ENCODE measurements at regions not wholly inside any gene's neighbourhood (a gene's known extent, or its start where the extent isn't known, plus 50 kb on each side); places are given as distances from the start of the nearest gene placed in this dataset.

GRCh38 chr5:117424559-117424958 lies 849.9 kb upstream of the SEMA6A start:
- no peak for TF ChIP-seq CTCF (IDR thresholded peaks at IDR 0.05)

GRCh38 chr5:117417501-117417900 lies 842.9 kb upstream of the SEMA6A start:
- intact Hi-C loops (cut with DNase I) = no loop called here
- H3K27ac ChIP-seq = no peak overlapping the region
- H3K4me1 ChIP-seq = no peaks in the 10 kb centered on the region
- DNase-seq (no peak), ATAC-seq (no peak)
- no peak for TF ChIP-seq CTCF (IDR thresholded peaks at IDR 0.05)
- H3K27me3 ChIP-seq = no peaks in the 10 kb centered on the region
- H3K4me3 ChIP-seq = no peak overlapping the region
- H3K9me3 ChIP-seq = no peaks in the 10 kb centered on the region
- no peaks in the 10 kb centered on the region for H3K36me3 ChIP-seq

More at GRCh38 chr5:117424559-117424958, 849.9 kb upstream of the SEMA6A start:
- Histone ChIP-seq H3K27ac (no peak overlapping the region), H3K36me3 (no peaks in the 10 kb centered on the region), H3K9me3 (no peaks in the 10 kb centered on the region), H3K4me3 (no peak overlapping the region), H3K27me3 (no peaks in the 10 kb centered on the region), H3K4me1 (no peaks in the 10 kb centered on the region)
- ATAC-seq (no peak), DNase-seq (no peak)
- intact Hi-C loops (cut with DNase I) = no loop called here

GRCh38 chr5:117414926-117415325 lies 840.3 kb upstream of the SEMA6A start:
- Histone ChIP-seq H3K9me3 (no peaks in the 10 kb centered on the region), H3K27me3 (no peaks in the 10 kb centered on the region), H3K36me3 (no peaks in the 10 kb centered on the region), H3K27ac (no peak overlapping the region), H3K4me3 (no peak overlapping the region), H3K4me1 (no peaks in the 10 kb centered on the region)
- no peak for ATAC-seq
- DNase-seq = no peak
- no peak for TF ChIP-seq CTCF (IDR thresholded peaks at IDR 0.05)
- intact Hi-C loops (cut with DNase I) = no loop called here

GRCh38 chr5:117411701-117412100 lies 837.1 kb upstream of the SEMA6A start:
- no peak overlapping the region for H3K4me3 ChIP-seq
- intact Hi-C loops (cut with DNase I) = no loop called here
- no peaks in the 10 kb centered on the region for H3K9me3 ChIP-seq
- no peaks in the 10 kb centered on the region for H3K4me1 ChIP-seq
- ATAC-seq (no peak), DNase-seq (no peak)
- TF ChIP-seq CTCF (IDR thresholded peaks at IDR 0.05) = no peak
- H3K27me3 ChIP-seq = no peaks in the 10 kb centered on the region
- no peak overlapping the region for H3K27ac ChIP-seq
- no peaks in the 10 kb centered on the region for H3K36me3 ChIP-seq

GRCh38 chr5:117405197-117405596 lies 830.6 kb upstream of the SEMA6A start:
- intact Hi-C loops (cut with DNase I) = no loop called here
- no peak overlapping the region for H3K27ac ChIP-seq
- H3K4me3 ChIP-seq = no peak overlapping the region
- ATAC-seq = no peak
- no peaks in the 10 kb centered on the region for H3K4me1 ChIP-seq
- no peaks in the 10 kb centered on the region for H3K27me3 ChIP-seq
- TF ChIP-seq CTCF (IDR thresholded peaks at IDR 0.05) = no peak
- H3K9me3 ChIP-seq = no peaks in the 10 kb centered on the region
- no peak for DNase-seq
- no peaks in the 10 kb centered on the region for H3K36me3 ChIP-seq

GRCh38 chr5:117394506-117395157 lies 820.0 kb upstream of the SEMA6A start:
- ATAC-seq (no peak), DNase-seq (no peak)
- Histone ChIP-seq H3K4me3 (no peak overlapping the region), H3K27ac (no peak overlapping the region), H3K36me3 (no peaks in the 10 kb centered on the region), H3K4me1 (no peaks in the 10 kb centered on the region), H3K9me3 (no peaks in the 10 kb centered on the region), H3K27me3 (no peaks in the 10 kb centered on the region)
- TF ChIP-seq CTCF (IDR thresholded peaks at IDR 0.05) = no peak
- intact Hi-C loops (cut with DNase I) = no loop called here
